Vagina (tissue), 2 donors: ENCODE measurements at regions not wholly inside any gene's neighbourhood (a gene's known extent, or its start where the extent isn't known, plus 50 kb on each side); places are given as distances from the start of the nearest gene placed in this dataset.

Experiments
- CTCF ChIP-seq, 3 experiments: fragments of 450-650 bp in 2 of 3; fragments of 200-600 bp in 1 of 3; sonication (generic) in 1 of 3; IDR thresholded peaks; one replicate each; pipeline ENCODE4 v1.5.1; 2017 to 2019; ENCODE audit warnings: antibody characterized with exemption in 3 of 3, mild to moderate bottlenecking in 2 of 3, moderate library complexity in 2 of 3
- POLR2AphosphoS5 ChIP-seq, 2 donors: sonication (generic); formaldehyde crosslinking; IDR thresholded peaks; one replicate each; pipeline ENCODE4 v1.9.0; 2017; ENCODE audit warnings: antibody characterized with exemption in 2 of 2, mild to moderate bottlenecking in 2 of 2, low read depth in 1 of 2; ENCODE audit not compliant: insufficient read depth in 1 of 2

GRCh38 chr4:177005674-177006230 lies 213.0 kb upstream of the VEGFC start:
- TF ChIP-seq CTCF (IDR thresholded peaks at IDR 0.05): no peak
- no peak for TF ChIP-seq POLR2AphosphoS5 (IDR thresholded peaks at IDR 0.05; ENCODE audit: insufficient read depth in 1 of 2, low read depth in 1 of 2)
